Hematopoietic multipotent progenitor cell treated with erythropoietin and hydrocortisone succinate and interleukin-3 and kit ligand, for 17 days (in vitro differentiated cells): ENCODE measurements at regions not wholly inside any gene's neighbourhood (a gene's known extent, or its start where the extent isn't known, plus 50 kb on each side); places are given as distances from the start of the nearest gene placed in this dataset.

ENCODE experiments used
- DNase-seq: peaks from one replicate; pipeline ENCODE4 v3.0.0-alpha.2; 2015; ENCODE audit warnings: low spot score

GRCh38 chr9:26567976-26568375, 324.6 kb downstream of the CAAP1 start:
- DNase-seq = no peak

GRCh38 chr9:26566141-26566540, 326.5 kb downstream of the CAAP1 start:
- no peak for DNase-seq

- no peak for DNase-seq
Observed at GRCh38 chr9:26565118-26565517, 327.5 kb downstream of the CAAP1 start.

- no peak for DNase-seq
Observed at GRCh38 chr9:26562338-26562737, 330.3 kb downstream of the CAAP1 start.

- DNase-seq = no peak
Observed at GRCh38 chr9:26561928-26562327, 330.7 kb downstream of the CAAP1 start.

GRCh38 chr9:26559506-26559905, 333.1 kb downstream of the CAAP1 start:
- DNase-seq = no peak

GRCh38 chr9:26551971-26552370, 340.6 kb downstream of the CAAP1 start:
- no peak for DNase-seq

- no peak for DNase-seq
Observed at GRCh38 chr9:26551451-26551850, 341.2 kb downstream of the CAAP1 start.

- no peak for DNase-seq
Observed at GRCh38 chr9:26548781-26549290, 343.8 kb downstream of the CAAP1 start.

GRCh38 chr9:26539867-26540493, 352.6 kb downstream of the CAAP1 start:
- DNase-seq = no peak

GRCh38 chr9:26537211-26537610, 355.4 kb downstream of the CAAP1 start:
- DNase-seq = no peak

GRCh38 chr9:26535151-26535550, 357.5 kb downstream of the CAAP1 start:
- no peak for DNase-seq

- no peak for DNase-seq
Observed at GRCh38 chr9:26530841-26531240, 361.8 kb downstream of the CAAP1 start.

- DNase-seq = no peak
Observed at GRCh38 chr9:26527931-26528330, 364.7 kb downstream of the CAAP1 start.

GRCh38 chr9:26524267-26524666, 368.3 kb downstream of the CAAP1 start:
- DNase-seq = no peak

- no peak for DNase-seq
Observed at GRCh38 chr9:26523577-26523976, 369.0 kb downstream of the CAAP1 start.

- no peak for DNase-seq
Observed at GRCh38 chr9:26520141-26520540, 372.5 kb downstream of the CAAP1 start.

- no peak for DNase-seq
Observed at GRCh38 chr9:26516773-26517343, 375.7 kb downstream of the CAAP1 start.

GRCh38 chr9:26513730-26514129, 378.9 kb downstream of the CAAP1 start:
- DNase-seq = no peak

GRCh38 chr9:26510137-26510536, 382.5 kb downstream of the CAAP1 start:
- no peak for DNase-seq

- DNase-seq = no peak
Observed at GRCh38 chr9:26508897-26509296, 383.7 kb downstream of the CAAP1 start.

- no peak for DNase-seq
Observed at GRCh38 chr9:26504057-26504456, 388.5 kb downstream of the CAAP1 start.

- no peak for DNase-seq
Observed at GRCh38 chr9:26502311-26502710, 390.3 kb downstream of the CAAP1 start.

- no peak for DNase-seq
Observed at GRCh38 chr9:26500471-26500870, 392.1 kb downstream of the CAAP1 start.
